H1 (cell line): ENCODE measurements at regions not wholly inside any gene's neighbourhood (a gene's known extent, or its start where the extent isn't known, plus 50 kb on each side); places are given as distances from the start of the nearest gene placed in this dataset.

ENCODE experiments used
- CBX5 ChIP-seq: fragments of 300-800, 300-1000 bp; sonication (generic); IDR thresholded peaks from 2 replicates; pipeline ENCODE4 v1.7.1; 2016; ENCODE audit warnings: antibody characterized with exemption, low read length, low read depth
- CBX8 ChIP-seq: fragments of 300-800, 300-1000 bp; sonication (generic); IDR thresholded peaks from 2 replicates; pipeline ENCODE4 v1.7.1; 2016; ENCODE audit warnings: low read depth, low read length, borderline replicate concordance
- CHD2 ChIP-seq: IDR thresholded peaks from 2 replicates; pipeline ENCODE4 v1.6.1; 2012; ENCODE audit warnings: low read length, improper control_type of control experiment
- CTBP2 ChIP-seq: IDR thresholded peaks from 2 replicates; pipeline ENCODE4 v1.7.0; 2011; ENCODE audit warnings: borderline replicate concordance, mild to moderate bottlenecking, moderate library complexity, mixed read lengths, low read length; ENCODE audit not compliant: insufficient read depth, insufficient read length
- GABPA ChIP-seq: IDR thresholded peaks from 2 replicates; pipeline ENCODE4 v1.6.1; 2011; ENCODE audit warnings: mild to moderate bottlenecking, low read length, moderate library complexity, borderline replicate concordance; ENCODE audit not compliant: insufficient read depth
- NRF1 ChIP-seq: IDR thresholded peaks from 2 replicates; pipeline ENCODE4 v1.6.1; 2011; ENCODE audit warnings: mild to moderate bottlenecking, low read depth, low read length, improper control_type of control experiment
- RNF2 ChIP-seq: fragments of 200-900, 300-1000 bp; sonication (generic); IDR thresholded peaks from 2 replicates; pipeline ENCODE4 v1.7.1; 2016; ENCODE audit warnings: borderline replicate concordance, low read depth, mild to moderate bottlenecking, antibody characterized with exemption, low read length; ENCODE audit not compliant: poor library complexity, severe bottlenecking; ENCODE audit errors: missing control alignments
- RXRA ChIP-seq: IDR thresholded peaks from 2 replicates; pipeline ENCODE4 v1.6.1; 2011; ENCODE audit warnings: low read depth, mild to moderate bottlenecking, low read length, moderate library complexity; ENCODE audit not compliant: insufficient read depth
- TF ChIP-seq, protein P1 (sequence below): fragments of 300-600 bp; sonication (generic); IDR thresholded peaks from 2 replicates; pipeline ENCODE4 v1.7.1; 2012; ENCODE audit warnings: low read length, moderate library complexity, mild to moderate bottlenecking, inconsistent platforms; ENCODE audit not compliant: insufficient replicate concordance
- TF ChIP-seq, protein P2 (sequence below): IDR thresholded peaks from 2 replicates; pipeline ENCODE4 v1.6.1; 2011; ENCODE audit warnings: low read depth, mild to moderate bottlenecking, low read length; ENCODE audit not compliant: insufficient read depth

DNA sequence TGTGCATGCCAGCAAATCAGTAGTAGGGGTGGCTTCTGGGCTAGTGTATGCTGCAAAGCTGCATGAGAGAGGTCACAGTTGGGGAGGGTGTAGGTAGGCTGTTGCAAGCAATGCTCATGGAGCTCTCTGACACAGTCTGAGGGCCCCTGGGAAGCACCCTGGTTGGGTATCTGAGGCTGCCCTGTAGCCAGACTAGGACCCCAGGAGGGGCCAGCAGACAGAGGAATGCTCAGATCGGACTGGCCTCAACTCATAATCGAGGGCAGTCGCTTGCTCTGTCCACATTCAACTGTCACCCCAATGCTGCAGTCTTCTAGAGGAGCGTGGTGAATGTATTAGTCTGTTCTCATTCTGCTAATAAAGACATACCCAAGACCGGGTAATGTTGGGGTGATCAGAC, 204.0 kb upstream of the ALG10 start (continued):
- TF ChIP-seq, protein P1, sequence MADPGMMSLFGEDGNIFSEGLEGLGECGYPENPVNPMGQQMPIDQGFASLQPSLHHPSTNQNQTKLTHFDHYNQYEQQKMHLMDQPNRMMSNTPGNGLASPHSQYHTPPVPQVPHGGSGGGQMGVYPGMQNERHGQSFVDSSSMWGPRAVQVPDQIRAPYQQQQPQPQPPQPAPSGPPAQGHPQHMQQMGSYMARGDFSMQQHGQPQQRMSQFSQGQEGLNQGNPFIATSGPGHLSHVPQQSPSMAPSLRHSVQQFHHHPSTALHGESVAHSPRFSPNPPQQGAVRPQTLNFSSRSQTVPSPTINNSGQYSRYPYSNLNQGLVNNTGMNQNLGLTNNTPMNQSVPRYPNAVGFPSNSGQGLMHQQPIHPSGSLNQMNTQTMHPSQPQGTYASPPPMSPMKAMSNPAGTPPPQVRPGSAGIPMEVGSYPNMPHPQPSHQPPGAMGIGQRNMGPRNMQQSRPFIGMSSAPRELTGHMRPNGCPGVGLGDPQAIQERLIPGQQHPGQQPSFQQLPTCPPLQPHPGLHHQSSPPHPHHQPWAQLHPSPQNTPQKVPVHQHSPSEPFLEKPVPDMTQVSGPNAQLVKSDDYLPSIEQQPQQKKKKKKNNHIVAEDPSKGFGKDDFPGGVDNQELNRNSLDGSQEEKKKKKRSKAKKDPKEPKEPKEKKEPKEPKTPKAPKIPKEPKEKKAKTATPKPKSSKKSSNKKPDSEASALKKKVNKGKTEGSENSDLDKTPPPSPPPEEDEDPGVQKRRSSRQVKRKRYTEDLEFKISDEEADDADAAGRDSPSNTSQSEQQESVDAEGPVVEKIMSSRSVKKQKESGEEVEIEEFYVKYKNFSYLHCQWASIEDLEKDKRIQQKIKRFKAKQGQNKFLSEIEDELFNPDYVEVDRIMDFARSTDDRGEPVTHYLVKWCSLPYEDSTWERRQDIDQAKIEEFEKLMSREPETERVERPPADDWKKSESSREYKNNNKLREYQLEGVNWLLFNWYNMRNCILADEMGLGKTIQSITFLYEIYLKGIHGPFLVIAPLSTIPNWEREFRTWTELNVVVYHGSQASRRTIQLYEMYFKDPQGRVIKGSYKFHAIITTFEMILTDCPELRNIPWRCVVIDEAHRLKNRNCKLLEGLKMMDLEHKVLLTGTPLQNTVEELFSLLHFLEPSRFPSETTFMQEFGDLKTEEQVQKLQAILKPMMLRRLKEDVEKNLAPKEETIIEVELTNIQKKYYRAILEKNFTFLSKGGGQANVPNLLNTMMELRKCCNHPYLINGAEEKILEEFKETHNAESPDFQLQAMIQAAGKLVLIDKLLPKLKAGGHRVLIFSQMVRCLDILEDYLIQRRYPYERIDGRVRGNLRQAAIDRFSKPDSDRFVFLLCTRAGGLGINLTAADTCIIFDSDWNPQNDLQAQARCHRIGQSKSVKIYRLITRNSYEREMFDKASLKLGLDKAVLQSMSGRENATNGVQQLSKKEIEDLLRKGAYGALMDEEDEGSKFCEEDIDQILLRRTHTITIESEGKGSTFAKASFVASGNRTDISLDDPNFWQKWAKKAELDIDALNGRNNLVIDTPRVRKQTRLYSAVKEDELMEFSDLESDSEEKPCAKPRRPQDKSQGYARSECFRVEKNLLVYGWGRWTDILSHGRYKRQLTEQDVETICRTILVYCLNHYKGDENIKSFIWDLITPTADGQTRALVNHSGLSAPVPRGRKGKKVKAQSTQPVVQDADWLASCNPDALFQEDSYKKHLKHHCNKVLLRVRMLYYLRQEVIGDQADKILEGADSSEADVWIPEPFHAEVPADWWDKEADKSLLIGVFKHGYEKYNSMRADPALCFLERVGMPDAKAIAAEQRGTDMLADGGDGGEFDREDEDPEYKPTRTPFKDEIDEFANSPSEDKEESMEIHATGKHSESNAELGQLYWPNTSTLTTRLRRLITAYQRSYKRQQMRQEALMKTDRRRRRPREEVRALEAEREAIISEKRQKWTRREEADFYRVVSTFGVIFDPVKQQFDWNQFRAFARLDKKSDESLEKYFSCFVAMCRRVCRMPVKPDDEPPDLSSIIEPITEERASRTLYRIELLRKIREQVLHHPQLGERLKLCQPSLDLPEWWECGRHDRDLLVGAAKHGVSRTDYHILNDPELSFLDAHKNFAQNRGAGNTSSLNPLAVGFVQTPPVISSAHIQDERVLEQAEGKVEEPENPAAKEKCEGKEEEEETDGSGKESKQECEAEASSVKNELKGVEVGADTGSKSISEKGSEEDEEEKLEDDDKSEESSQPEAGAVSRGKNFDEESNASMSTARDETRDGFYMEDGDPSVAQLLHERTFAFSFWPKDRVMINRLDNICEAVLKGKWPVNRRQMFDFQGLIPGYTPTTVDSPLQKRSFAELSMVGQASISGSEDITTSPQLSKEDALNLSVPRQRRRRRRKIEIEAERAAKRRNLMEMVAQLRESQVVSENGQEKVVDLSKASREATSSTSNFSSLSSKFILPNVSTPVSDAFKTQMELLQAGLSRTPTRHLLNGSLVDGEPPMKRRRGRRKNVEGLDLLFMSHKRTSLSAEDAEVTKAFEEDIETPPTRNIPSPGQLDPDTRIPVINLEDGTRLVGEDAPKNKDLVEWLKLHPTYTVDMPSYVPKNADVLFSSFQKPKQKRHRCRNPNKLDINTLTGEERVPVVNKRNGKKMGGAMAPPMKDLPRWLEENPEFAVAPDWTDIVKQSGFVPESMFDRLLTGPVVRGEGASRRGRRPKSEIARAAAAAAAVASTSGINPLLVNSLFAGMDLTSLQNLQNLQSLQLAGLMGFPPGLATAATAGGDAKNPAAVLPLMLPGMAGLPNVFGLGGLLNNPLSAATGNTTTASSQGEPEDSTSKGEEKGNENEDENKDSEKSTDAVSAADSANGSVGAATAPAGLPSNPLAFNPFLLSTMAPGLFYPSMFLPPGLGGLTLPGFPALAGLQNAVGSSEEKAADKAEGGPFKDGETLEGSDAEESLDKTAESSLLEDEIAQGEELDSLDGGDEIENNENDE, result no peak
- TF ChIP-seq RNF2 (no peak), CTBP2 (no peak), CBX8 (no peak), CHD2 (no peak), NRF1 (no peak), CBX5 (no peak), RXRA (no peak), GABPA (no peak)
- TF ChIP-seq, protein P2, sequence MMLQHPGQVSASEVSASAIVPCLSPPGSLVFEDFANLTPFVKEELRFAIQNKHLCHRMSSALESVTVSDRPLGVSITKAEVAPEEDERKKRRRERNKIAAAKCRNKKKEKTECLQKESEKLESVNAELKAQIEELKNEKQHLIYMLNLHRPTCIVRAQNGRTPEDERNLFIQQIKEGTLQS, result no peak
